OCI-LY1 (cell line): ENCODE measurements at regions not wholly inside any gene's neighbourhood (a gene's known extent, or its start where the extent isn't known, plus 50 kb on each side); places are given as distances from the start of the nearest gene placed in this dataset.

ENCODE experiments used
- CTCF ChIP-seq: fragments of 200-600 bp; sonication (generic), shearing (Covaris generic); IDR thresholded peaks from 2 replicates; pipeline ENCODE4 v1.5.1; 2017; ENCODE audit warnings: mild to moderate bottlenecking, antibody characterized with exemption, low read length, moderate library complexity, mixed read lengths
- EZH2 ChIP-seq: fragments of 200-600 bp; sonication (generic), shearing (Covaris generic); IDR thresholded peaks from 2 replicates; pipeline ENCODE4 v1.8.0; 2017; ENCODE audit warnings: borderline replicate concordance, mixed run types, mild to moderate bottlenecking, antibody characterized with exemption, low read length, moderate library complexity, mixed read lengths

- no peak for TF ChIP-seq CTCF
- TF ChIP-seq EZH2: no peak
Observed at GRCh38 chr1:245074898-245075297, 79.9 kb upstream of the KIF26B start.
